HG03469 (cell line): ENCODE measurements at regions not wholly inside any gene's neighbourhood (a gene's known extent, or its start where the extent isn't known, plus 50 kb on each side); places are given as distances from the start of the nearest gene placed in this dataset.

Experiments
- ATAC-seq: cut with Tn5 transposase; IDR thresholded peaks from one replicate; pipeline ENCODE4 v1.9.1; 2021; ENCODE audit warnings: mild to moderate bottlenecking, moderate library complexity, moderate number of reproducible peaks; ENCODE audit not compliant: unreplicated experiment

DNA sequence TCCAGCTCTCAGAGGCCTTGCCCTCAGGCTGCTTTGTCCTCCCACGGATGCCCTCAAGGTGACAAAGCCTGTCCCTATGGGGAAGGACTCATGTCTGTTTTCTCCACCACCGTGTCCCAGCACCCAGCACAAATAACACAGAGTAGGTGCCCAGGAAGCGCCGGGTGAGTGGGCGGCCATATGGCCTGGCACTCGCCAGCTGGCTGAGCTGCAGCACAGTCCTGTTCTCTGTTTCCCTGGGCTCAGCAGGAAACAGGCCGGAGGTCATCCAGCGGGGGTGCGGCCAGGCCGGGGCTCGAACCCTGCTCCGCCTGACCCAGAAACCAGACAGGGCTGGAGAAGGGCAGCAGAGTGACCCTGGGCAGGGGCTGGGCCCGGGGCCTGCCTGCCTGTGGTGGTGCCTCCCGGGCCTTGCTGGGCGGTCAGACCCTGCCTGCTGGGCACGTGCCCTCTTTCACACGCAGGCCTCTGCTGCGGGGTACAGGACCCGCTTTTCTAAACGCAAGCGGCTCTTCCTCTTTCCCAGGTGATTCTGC, 139.0 kb upstream of the CIBAR2 start:
- ATAC-seq, result no peak

DNA sequence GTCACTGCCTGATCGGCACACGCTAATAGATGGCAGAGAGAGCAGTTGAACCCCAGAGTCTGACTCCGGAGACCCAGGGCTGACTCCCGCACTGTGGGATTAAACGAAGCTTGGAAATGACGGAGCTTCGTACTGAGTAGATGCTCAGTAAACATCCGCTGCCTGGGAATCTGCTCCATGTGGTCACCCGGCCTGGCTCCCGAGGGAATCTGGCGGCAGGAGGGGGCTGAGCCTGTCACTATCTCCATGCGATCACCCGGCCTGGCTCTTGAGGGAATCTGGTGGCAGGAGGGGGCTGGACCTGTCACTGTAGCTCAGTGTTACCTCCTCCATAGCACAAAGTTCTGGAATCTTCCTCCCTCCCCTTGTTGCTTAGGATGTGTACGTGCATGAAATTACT, 139.7 kb upstream of the CIBAR2 start:
- ATAC-seq, result no peak

GRCh38 chr16:85252461-85252860, 140.2 kb upstream of the CIBAR2 start:
- no peak for ATAC-seq

DNA sequence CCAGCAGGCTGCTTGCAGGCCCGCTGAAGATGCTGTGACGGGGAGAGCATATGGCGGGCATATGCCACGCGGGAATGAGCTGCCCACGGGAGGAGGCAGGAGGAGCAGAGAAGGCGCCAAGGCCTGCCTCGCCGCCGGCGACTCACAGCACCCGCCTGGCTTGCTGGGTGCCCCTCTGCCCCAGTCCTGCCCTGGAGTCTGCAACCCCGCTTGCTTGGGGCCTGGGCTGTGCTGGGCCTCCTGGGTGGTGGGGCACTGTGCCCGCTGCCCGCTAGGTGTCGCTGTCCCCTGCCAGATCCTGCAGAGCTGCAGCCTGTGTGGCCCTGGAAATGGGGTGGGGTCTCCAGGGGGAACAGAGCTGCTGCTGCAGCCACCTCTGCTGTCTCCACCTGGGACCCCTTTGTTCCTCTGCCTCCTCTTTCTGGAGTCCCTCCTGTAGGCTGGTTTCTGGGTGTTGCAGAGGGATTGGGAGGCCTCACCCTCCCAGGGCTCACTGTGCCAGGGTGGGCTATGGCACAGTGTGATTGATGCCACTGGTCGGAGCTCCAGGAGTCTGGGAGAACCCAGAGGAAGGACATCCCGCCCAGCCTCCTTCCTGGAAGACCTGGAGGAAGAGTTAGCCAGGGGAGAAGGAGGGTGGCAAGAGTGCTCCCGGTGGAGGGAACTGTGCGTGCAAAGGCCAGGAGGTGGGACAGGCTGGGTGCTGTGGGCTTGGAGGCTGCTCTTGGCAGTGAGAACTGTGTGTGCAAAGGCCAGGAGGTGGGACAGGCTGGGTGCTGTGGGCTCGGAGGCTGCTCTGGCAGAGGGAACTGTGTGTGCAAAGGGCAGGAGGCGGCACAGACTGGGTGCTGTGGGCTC, 141.0 kb upstream of the CIBAR2 start:
- no peak for ATAC-seq

DNA sequence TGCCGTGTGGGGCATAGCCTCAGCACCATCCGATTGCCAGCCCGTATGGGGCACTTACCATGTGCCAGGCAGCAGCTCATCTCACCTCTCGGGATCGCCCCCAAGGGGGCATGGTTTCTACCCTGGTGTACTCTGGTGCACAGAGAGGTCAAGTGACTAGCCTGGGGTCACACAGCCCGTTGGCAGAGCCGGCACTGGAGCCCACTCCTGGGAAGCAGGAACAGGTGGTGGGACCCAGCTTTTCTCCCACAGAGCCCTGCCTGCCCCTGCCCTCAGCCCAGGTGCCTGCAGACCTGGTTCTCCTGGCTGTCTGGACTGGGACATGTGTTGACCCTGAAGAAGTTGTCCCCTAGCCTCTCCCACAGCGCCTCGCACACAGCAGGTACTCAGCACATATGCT, 141.8 kb upstream of the CIBAR2 start:
- no peak for ATAC-seq

- no peak for ATAC-seq
Measured at GRCh38 chr16:85254921-85255320, 142.6 kb upstream of the CIBAR2 start.

DNA sequence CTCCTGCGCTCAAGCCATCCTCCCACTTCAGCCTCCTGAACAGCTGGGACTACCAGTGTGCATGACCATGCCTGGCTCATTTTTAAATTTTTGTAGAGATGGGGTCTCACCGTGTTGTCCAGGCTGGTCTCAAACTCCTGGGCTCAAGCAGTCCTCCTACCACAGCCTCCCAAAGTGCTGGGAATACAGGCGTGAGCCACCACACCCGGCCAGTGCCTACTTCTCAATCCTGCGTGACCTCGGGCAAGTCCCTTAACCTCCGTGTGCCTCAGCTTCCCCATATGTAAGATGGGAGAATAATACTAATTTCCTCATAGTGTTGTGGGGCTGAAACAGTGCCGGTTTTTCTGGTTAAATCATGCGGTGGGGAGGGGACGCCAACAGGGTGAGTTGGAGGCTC, 143.5 kb upstream of the CIBAR2 start:
- no peak for ATAC-seq

DNA sequence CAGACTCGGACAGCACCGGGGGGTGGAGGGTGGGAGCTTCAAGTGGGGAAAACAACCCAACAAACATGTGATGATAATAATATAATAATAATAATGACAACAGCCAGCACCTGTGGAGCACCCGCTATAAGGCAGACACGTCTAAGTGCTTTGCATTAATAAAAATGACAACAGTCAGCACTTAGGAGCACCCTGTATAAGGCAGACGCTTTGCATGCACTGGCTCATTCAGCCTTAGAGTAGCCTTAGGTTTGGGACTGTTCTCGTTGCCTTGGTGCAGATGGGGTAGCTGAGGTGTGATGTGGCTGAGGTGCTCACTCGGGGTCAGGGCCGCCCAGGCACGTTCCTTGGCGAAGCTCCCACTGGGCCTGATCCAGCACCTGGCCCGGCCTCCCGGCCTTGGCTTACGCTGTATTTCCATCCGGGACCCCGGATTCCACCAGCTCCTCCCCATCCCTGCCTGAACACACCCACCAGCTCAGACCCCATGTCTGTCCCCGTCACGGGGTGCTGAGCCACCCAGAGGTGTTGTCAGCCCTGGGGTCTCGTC, 144.0 kb upstream of the CIBAR2 start:
- ATAC-seq, result no peak

DNA sequence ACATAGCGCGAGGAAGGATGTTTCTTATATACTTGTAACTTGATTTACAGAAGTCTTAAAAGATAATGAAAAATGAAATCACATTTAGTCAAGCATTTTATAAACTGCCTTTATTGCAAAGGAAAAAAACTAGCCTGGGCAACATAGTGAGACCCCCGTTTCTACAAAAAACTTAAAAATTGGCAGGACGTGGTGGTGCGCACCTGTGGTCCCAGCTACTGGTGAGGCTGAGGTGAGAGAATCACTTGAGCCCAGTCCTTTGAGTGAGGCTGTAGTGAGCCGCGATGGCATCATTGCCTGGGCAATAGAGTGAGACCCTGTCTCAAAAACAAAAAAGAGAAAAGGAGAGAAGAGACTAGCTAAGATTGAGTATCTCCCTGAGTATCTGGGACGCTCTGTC, 145.2 kb upstream of the CIBAR2 start:
- ATAC-seq, result no peak

- no peak for ATAC-seq
Measured at GRCh38 chr16:85258166-85258565, 145.9 kb upstream of the CIBAR2 start.

DNA sequence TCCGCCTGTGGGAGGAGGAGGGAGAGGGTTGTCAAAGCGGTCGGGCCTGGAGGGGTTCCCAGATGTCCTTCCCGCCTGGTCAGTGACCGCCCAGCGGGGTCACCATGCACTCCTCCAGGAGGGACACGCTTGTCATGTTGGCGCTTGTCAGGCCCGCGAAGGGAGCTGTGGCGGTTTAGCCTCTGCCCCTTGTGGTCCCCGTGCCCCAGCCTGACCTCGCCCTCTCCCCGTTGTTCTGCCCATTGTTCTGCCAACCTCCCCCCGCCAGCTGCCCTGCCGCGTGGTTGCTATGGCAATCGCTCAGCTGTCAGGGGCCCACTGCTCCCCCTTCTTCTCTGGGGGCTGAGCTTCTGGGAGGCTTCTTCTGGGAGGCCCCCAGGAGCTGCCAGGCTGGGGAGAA, 146.4 kb upstream of the CIBAR2 start:
- no peak for ATAC-seq

DNA sequence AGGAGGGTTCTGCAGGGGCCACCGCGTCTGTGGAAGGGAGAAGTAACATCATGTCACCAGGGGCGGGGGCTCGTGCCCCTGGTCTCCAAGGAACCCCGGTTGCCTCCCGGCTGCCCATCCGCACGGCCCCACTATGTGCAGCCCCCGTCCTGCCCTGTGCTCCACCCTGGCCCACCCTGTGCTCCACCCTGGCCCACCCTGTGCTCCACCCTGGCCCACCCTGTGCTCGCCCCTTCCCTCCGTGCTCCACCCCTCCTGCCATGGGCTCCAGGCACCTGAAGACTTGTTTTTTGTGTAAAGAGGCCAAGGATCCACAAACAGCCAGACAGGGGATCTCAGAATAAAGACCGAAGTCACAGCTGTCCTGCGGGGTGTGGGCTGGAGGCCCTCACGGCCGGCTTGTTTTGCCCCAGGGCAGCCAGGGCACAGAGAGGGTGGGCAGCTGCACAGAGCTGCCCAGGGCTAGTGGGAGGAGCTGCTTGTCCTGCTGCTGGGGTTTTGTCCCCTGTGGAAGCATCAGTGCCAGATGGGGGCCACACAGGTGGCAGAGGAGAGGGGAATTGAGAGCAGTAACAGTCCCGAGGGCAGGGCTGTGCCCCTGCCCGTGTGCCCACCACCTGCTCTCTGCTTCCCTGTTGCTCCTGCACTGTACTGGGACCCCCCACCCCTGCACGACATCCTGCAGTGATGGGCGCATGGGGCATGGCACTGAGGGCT, 147.0 kb upstream of the CIBAR2 start:
- ATAC-seq, result no peak

DNA sequence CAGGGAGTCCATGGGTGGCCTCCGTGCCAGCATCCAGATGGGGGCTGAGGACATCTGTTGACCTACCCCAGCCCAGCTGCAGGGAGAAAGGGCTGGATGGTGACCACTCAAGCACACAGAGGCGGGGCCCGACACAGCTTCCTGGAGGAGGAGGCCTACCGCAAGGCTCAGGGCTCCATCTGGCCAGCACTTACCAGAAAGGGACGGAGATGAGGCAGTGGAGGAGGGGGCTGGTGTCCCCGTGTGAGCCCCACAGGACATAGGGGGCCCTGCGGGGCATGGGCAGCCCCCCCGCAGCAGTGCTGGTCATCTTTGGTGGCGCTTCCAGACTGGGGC, 147.5 kb upstream of the CIBAR2 start:
- no peak for ATAC-seq

DNA sequence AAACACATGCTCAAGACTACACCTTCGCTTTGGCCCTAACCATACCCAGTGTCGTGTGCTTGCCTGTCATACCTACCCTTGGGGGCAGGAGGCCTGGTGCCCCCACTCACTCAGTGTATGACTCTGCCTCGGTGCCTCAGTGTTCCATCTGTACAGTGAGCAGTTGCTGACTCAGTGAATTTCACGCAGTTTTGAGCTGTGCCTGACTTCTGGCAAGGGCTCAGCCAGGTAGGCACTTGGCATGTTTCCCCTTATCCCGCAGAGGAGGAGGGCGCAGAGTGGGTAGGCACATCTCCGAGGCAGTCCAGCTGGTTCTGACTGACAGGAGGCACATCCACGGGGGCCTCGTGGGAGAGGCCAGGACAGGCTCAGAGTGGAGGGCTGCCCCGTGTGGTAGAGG, 148.9 kb upstream of the CIBAR2 start:
- ATAC-seq, result no peak

DNA sequence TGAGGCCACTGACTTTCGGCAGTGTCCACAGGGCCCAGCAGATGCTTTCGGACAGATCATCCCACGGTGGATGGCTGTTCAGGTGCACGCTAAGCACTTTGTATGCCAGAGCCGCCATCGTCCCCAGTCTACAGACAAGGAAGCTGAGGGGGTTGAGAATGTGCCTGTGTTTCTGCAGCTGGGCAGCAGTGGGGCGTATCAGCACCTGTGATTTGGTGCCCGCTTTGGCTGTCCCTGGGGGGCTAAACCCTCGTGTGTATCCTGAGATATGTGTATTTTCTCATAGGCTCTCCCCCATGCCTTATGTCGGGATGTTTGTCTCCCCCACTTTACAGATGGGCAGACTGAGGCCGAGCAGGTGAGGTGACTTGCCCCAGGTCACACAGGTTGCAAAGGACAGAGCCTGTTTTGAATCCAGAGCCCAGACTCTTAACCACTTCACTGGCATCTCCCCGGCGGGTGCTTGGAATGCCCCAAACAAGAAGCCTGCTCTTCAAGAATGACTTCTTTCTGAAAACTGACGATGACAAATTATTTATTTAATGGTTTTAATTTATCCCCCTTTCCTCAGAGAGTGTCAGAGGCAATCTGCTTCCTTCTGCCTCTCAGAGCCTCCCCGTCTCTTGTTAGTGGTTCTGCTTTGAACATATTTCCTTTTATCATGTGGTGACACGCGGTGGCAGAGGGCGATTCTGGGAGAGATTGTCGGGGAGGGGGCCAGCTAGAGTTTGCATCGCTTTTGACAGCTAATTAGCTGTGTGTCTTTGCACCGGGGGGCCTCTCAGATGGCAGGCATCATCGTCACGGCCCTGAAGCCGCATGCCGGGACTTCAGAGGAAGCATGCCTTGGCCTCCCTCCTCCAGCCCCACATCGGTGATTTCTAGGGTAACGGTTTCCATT, 149.6 kb upstream of the CIBAR2 start:
- ATAC-seq, result no peak

- ATAC-seq, result no peak
Measured at GRCh38 chr16:85262558-85263238, 150.4 kb upstream of the CIBAR2 start.

DNA sequence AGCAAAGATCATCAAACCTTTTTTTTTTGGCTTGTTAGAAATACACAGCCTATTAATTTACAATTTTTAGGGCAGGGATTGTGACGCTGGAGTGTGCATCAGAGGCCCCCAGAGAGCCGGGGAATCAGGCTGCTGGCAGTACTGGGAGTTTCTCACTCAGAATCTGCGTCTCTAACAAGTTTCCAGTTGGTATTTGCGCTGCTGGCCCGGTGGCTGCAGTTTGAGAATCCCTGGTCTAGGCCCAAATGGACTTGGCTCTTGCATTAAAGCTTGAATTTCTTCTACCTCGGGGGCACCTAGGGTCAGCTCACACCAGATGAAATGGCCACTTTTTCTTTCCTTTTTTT, 150.9 kb upstream of the CIBAR2 start:
- ATAC-seq, result no peak

- no peak for ATAC-seq
Measured at GRCh38 chr16:85264752-85265151, 152.5 kb upstream of the CIBAR2 start.

- no peak for ATAC-seq
Measured at GRCh38 chr16:85265161-85265784, 153.0 kb upstream of the CIBAR2 start.

DNA sequence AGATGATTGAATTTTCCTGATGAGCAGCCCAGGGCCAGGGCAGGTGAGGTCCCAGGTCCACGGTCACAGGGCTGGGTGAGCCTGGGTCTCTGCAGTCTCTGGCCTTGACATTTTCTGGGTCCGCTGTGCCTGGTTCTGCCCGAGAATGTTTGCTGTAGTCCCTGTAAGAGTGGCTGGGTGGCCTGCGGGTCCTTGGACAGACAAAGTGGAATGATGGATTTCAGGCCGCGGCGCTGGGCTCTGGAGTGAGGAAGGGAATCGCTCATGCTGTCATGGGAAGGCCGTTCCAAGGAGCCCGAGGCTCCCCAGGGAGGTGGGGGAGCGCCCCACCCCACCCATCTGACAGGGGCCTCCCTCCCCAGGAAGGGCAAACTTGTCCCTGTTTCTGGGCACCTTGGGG, 153.5 kb upstream of the CIBAR2 start:
- ATAC-seq, result no peak
